Keratinocyte (primary cell): ENCODE measurements at regions not wholly inside any gene's neighbourhood (a gene's known extent, or its start where the extent isn't known, plus 50 kb on each side); places are given as distances from the start of the nearest gene placed in this dataset.

Experiments
- DNase-seq: peaks from one replicate; pipeline ENCODE4 v3.0.0-alpha.2; 2011; ENCODE audit warnings: low read depth, missing footprints, low spot score
- FAIRE-seq: peaks from 2 replicates; lab custom pipeline; 2011; peaks lifted over from hg19 to GRCh38; lab: Jason Lieb, UNC
- H2AFZ ChIP-seq: 2 replicates; pipeline ENCODE4 v1.6.0; 2012; ENCODE audit warnings: low read length, control low read depth, inconsistent platforms; ENCODE audit not compliant: control insufficient read depth
- H3K27ac ChIP-seq: 2 replicates; pipeline ENCODE4 v1.5.1; 2011; ENCODE audit warnings: low read length; ENCODE audit not compliant: control insufficient read depth, insufficient read depth
- H3K27me3 ChIP-seq: 3 replicates; pipeline ENCODE4 v1.6.0; 2011; ENCODE audit warnings: low read length; ENCODE audit not compliant: control insufficient read depth, insufficient read depth; ENCODE audit errors: extremely low read depth
- H3K36me3 ChIP-seq, 2 experiments: 2 replicates in 1 of 2; 3 replicates in 1 of 2; pipeline ENCODE4 v1.5.1; 2011; ENCODE audit warnings: low read length in 2 of 2, mild to moderate bottlenecking in 1 of 2; ENCODE audit not compliant: control insufficient read depth in 2 of 2, insufficient read depth in 2 of 2; ENCODE audit errors: extremely low read depth in 1 of 2
- H3K4me1 ChIP-seq: 3 replicates; pipeline ENCODE4 v1.5.1; 2011; ENCODE audit warnings: low read length; ENCODE audit not compliant: control insufficient read depth, insufficient read depth; ENCODE audit errors: extremely low read depth
- H3K4me2 ChIP-seq: 3 replicates; pipeline ENCODE4 v1.6.0; 2011; ENCODE audit warnings: low read depth, low read length; ENCODE audit not compliant: control insufficient read depth, insufficient read depth; ENCODE audit errors: extremely low read depth
- H3K4me3 ChIP-seq, 3 experiments: fragments of 200-600 bp in 1 of 3; sonication (generic) in 1 of 3; 2 replicates in 2 of 3; 3 replicates in 1 of 3; pipeline ENCODE4 v1.5.1; 2011 to 2016; ENCODE audit warnings: low read length in 3 of 3, mild to moderate bottlenecking in 3 of 3, control low read depth in 2 of 3, inconsistent platforms in 1 of 3, low read depth in 1 of 3, mixed read lengths in 1 of 3, mixed run types in 1 of 3, moderate library complexity in 1 of 3; ENCODE audit not compliant: control insufficient read depth in 2 of 3, insufficient read depth in 2 of 3; ENCODE audit errors: extremely low read depth in 1 of 3
- H3K79me2 ChIP-seq: 2 replicates; pipeline ENCODE4 v1.6.0; 2012; ENCODE audit warnings: low read length; ENCODE audit not compliant: control insufficient read depth, insufficient read depth
- H3K9ac ChIP-seq: 3 replicates; pipeline ENCODE4 v1.6.0; 2011; ENCODE audit warnings: low read length; ENCODE audit not compliant: control insufficient read depth, insufficient read depth; ENCODE audit errors: extremely low read depth
- H3K9me1 ChIP-seq: 3 replicates; pipeline ENCODE4 v1.6.0; 2011; ENCODE audit warnings: low read length; ENCODE audit not compliant: control insufficient read depth, insufficient read depth; ENCODE audit errors: extremely low read depth
- H3K9me3 ChIP-seq: 2 replicates; pipeline ENCODE4 v1.5.1; 2012; ENCODE audit warnings: low read depth, low read length; ENCODE audit not compliant: control insufficient read depth
- H4K20me1 ChIP-seq: 3 replicates; pipeline ENCODE4 v1.6.0; 2011; ENCODE audit warnings: low read length; ENCODE audit not compliant: control insufficient read depth, insufficient read depth; ENCODE audit errors: extremely low read depth
- CTCF ChIP-seq, 3 experiments: IDR thresholded peaks in 1 of 3; conservative IDR thresholded peaks in 1 of 3; optimal IDR thresholded peaks in 1 of 3; 2 replicates in 2 of 3; 3 replicates in 1 of 3; pipeline versions ENCODE3 to v1.5.1; 2011; ENCODE audit warnings: low read length in 3 of 3, mild to moderate bottlenecking in 3 of 3, moderate library complexity in 2 of 3, control low read depth in 1 of 3, inconsistent platforms in 1 of 3; ENCODE audit not compliant: insufficient read depth in 2 of 3; ENCODE audit errors: extremely low read depth in 1 of 3
- EZH2 ChIP-seq: IDR thresholded peaks from one replicate; pipeline ENCODE4 v1.6.1; 2012; ENCODE audit warnings: inconsistent platforms, mild to moderate bottlenecking, low read length, moderate library complexity
- dilution Hi-C: fragments of 300-500 bp; cut with MboI; formaldehyde crosslinking; loops from one replicate; pipeline ENCODE4 v1.7.0; 2020; ENCODE audit warnings: low sequenced_read_pairs; ENCODE audit not compliant: extremely low pct_ligation_motif_present

- Histone ChIP-seq H3K9me1 (no peaks in the 10 kb centered on the region), H3K9me3 (no peaks in the 10 kb centered on the region), H3K4me3 (no peak overlapping the region), H3K9ac (no peak overlapping the region), H3K4me1 (no peaks in the 10 kb centered on the region), H3K27me3 (no peaks in the 10 kb centered on the region), H3K4me2 (no peak overlapping the region), H4K20me1 (no peaks in the 10 kb centered on the region), H3K36me3 (no peaks in the 10 kb centered on the region), H2AFZ (no peak overlapping the region), H3K79me2 (no peaks in the 10 kb centered on the region), H3K27ac (no peak overlapping the region)
- TF ChIP-seq CTCF (optimal IDR thresholded peaks at IDR 0.05 in 1 of 3, IDR thresholded peaks at IDR 0.05 in 1 of 3, conservative IDR thresholded peaks at IDR 0.05 in 1 of 3; ENCODE audit: extremely low read depth in 1 of 3, insufficient read depth in 2 of 3, low read length in 3 of 3): no peak
- TF ChIP-seq EZH2: no peak
- no peak for FAIRE-seq
- no peak for DNase-seq
- dilution Hi-C loops: no loop called here
These were observed 257.5 kb upstream of the REG3G start for GRCh38 chr2:78768016-78768415.

- Histone ChIP-seq H3K36me3 (no peaks in the 10 kb centered on the region), H3K79me2 (no peaks in the 10 kb centered on the region), H3K9me1 (no peaks in the 10 kb centered on the region), H3K9ac (no peak overlapping the region), H3K4me2 (no peak overlapping the region), H3K9me3 (no peaks in the 10 kb centered on the region), H3K27ac (no peak overlapping the region), H2AFZ (no peak overlapping the region), H3K27me3 (no peaks in the 10 kb centered on the region), H3K4me3 (no peak overlapping the region), H3K4me1 (no peaks in the 10 kb centered on the region), H4K20me1 (no peaks in the 10 kb centered on the region)
- DNase-seq: no peak
- no peak for FAIRE-seq
- TF ChIP-seq EZH2: no peak
- no peak for TF ChIP-seq CTCF (optimal IDR thresholded peaks at IDR 0.05 in 1 of 3, IDR thresholded peaks at IDR 0.05 in 1 of 3, conservative IDR thresholded peaks at IDR 0.05 in 1 of 3; ENCODE audit: extremely low read depth in 1 of 3, insufficient read depth in 2 of 3, low read length in 3 of 3)
- dilution Hi-C loops: no loop called here
These were observed 250.2 kb upstream of the REG3G start for GRCh38 chr2:78775291-78775690.
